Upper lobe of left lung (tissue), 4 donors: ENCODE measurements at regions not wholly inside any gene's neighbourhood (a gene's known extent, or its start where the extent isn't known, plus 50 kb on each side); places are given as distances from the start of the nearest gene placed in this dataset.

Experiments used
- CTCF ChIP-seq, 6 experiments: fragments of 450-650 bp in 4 of 6; fragments of 200-600 bp in 2 of 6; sonication (generic) in 2 of 6; IDR thresholded peaks; one replicate each; pipeline ENCODE4 v1.5.1; 2016 to 2019; ENCODE audit warnings: antibody characterized with exemption in 6 of 6
- EP300 ChIP-seq, 4 donors: sonication (generic); formaldehyde crosslinking; IDR thresholded peaks; one replicate each; pipeline ENCODE4 v1.5.1; 2017; ENCODE audit warnings: antibody characterized with exemption in 4 of 4, control low read depth in 2 of 4
- POLR2A ChIP-seq, 4 donors: fragments of 450-650 bp; IDR thresholded peaks; one replicate each; pipeline ENCODE4 v1.5.1; 2016 to 2017; ENCODE audit warnings: antibody characterized with exemption in 4 of 4, mild to moderate bottlenecking in 2 of 4
- POLR2AphosphoS5 ChIP-seq, 2 donors: sonication (generic); formaldehyde crosslinking; IDR thresholded peaks; one replicate each; pipeline ENCODE4 v1.5.1; 2017; ENCODE audit warnings: antibody characterized with exemption in 2 of 2

- TF ChIP-seq POLR2AphosphoS5 (IDR thresholded peaks at IDR 0.05) (no peak), CTCF (IDR thresholded peaks at IDR 0.05) (no peak), POLR2A (IDR thresholded peaks at IDR 0.05) (no peak), EP300 (IDR thresholded peaks at IDR 0.05) (no peak)
These were observed 961.8 kb upstream of the TENM3 start for GRCh38 chr4:181281451-181281850.
